ENCODE measurements at regions not wholly inside any gene's neighbourhood (a gene's known extent, or its start where the extent isn't known, plus 50 kb on each side); places are given as distances from the start of the nearest gene placed in this dataset.

- no peak overlapping the region for H2BK15ac ChIP-seq (ENCODE audit: low read depth, low read length)
- H3K27ac Mint-ChIP-seq, result no peak overlapping the region
- no peaks in the 10 kb centered on the region for H3K27me3 Mint-ChIP-seq (ENCODE audit: low read depth)
- no peak overlapping the region for H3K27ac ChIP-seq (ENCODE audit: insufficient read length, low read depth, low read length)
- no peak overlapping the region for H4K8ac ChIP-seq (replicated peaks; ENCODE audit: insufficient read length, low read depth, low read length)
- H2AFZ ChIP-seq (ENCODE audit: low read length), result no peak overlapping the region
- no peaks in the 10 kb centered on the region for H3K9me3 ChIP-seq (ENCODE audit: control insufficient read depth, low read depth, low read length)
- no peak overlapping the region for H3K4me3 Mint-ChIP-seq
- H3K36me3 Mint-ChIP-seq (ENCODE audit: insufficient read depth in 1 of 3, low read depth in 3 of 3), result no peaks in the 10 kb centered on the region
- H2BK120ac ChIP-seq (ENCODE audit: low read depth, low read length, poor library complexity, severe bottlenecking), result no peak overlapping the region
- H3K4ac ChIP-seq (ENCODE audit: low read depth, low read length), result no peak overlapping the region
- no peak overlapping the region for H3K56ac ChIP-seq (ENCODE audit: insufficient read length, low read depth, low read length)
- no peak overlapping the region for H3T11ph ChIP-seq (ENCODE audit: low read length)
- WGBS (ENCODE audit: extremely low coverage, insufficient read length, low lambda C conversion rate), result no CpG with 5 or more reads among the region's 7 CpGs
- no peak overlapping the region for H4K91ac ChIP-seq (ENCODE audit: insufficient read length, low read depth, low read length)
- no peaks in the 10 kb centered on the region for H3K27me3 ChIP-seq (ENCODE audit: insufficient read depth, low read length)
- no peak overlapping the region for H3K18ac ChIP-seq (ENCODE audit: insufficient read length, low read depth, low read length)
- H2BK12ac ChIP-seq (ENCODE audit: insufficient read length, low read depth, low read length), result no peak overlapping the region
- H2BK5ac ChIP-seq (ENCODE audit: insufficient read length, low read length), result no peak overlapping the region
- no peak overlapping the region for H4K5ac ChIP-seq (ENCODE audit: insufficient read length, low read depth, low read length)
- H2AK5ac ChIP-seq (ENCODE audit: insufficient read length, low read length), result no peak overlapping the region
- no peaks in the 10 kb centered on the region for H3K23me2 ChIP-seq (ENCODE audit: insufficient read length, low read depth, low read length, poor library complexity, severe bottlenecking)
- no peaks in the 10 kb centered on the region for H3K4me1 ChIP-seq (ENCODE audit: insufficient read depth, low read length)
- no peak for DNase-seq
- peaks cover 4 to 5% of the 10 kb centered on the region in 2 experiments; a peak in 2 of 4 replicates for H3K4me1 Mint-ChIP-seq
- no peak for TF ChIP-seq CTCF (conservative IDR thresholded peaks at IDR 0.05)
- H3K14ac ChIP-seq (ENCODE audit: insufficient read depth, low read length), result no peak overlapping the region
- H3K79me1 ChIP-seq (ENCODE audit: insufficient read depth, low read depth, low read length, poor library complexity, severe bottlenecking), result no peaks in the 10 kb centered on the region
- H4K20me1 ChIP-seq (ENCODE audit: control insufficient read depth, insufficient read depth, insufficient read length), result no peaks in the 10 kb centered on the region
- no peak overlapping the region for H3K23ac ChIP-seq (ENCODE audit: insufficient read length, low read depth, low read length)
- H3K4me2 ChIP-seq (ENCODE audit: insufficient read depth, insufficient read length, low read length), result no peak overlapping the region
- H2BK20ac ChIP-seq (ENCODE audit: low read depth, low read length, poor library complexity, severe bottlenecking), result no peak overlapping the region
- no peaks in the 10 kb centered on the region for H3K79me2 ChIP-seq (ENCODE audit: insufficient read depth, low read length)
- H3K9me3 Mint-ChIP-seq, result peaks cover 0 to 2% of the 10 kb centered on the region in 2 experiments; a peak in 1 of 5 replicates
- H3K9ac ChIP-seq (ENCODE audit: extremely low read depth, insufficient read length, low read length), result no peak overlapping the region
Observed at GRCh38 chr13:76131551-76131950, 495.4 kb downstream of the LMO7 start.
